Muscle layer of colon (tissue), 2 donors: ENCODE measurements at regions not wholly inside any gene's neighbourhood (a gene's known extent, or its start where the extent isn't known, plus 50 kb on each side); places are given as distances from the start of the nearest gene placed in this dataset.
"Not testable (repeated sequence)": the region's sequence is repeated elsewhere in the genome, so short reads cannot be mapped to it uniquely, and the experiment has no call there.

Source experiments
- H3K27ac ChIP-seq: one replicate; pipeline ENCODE4 v1.7.0; 2013; ENCODE audit warnings: low read depth, mild to moderate bottlenecking, low read length, moderate library complexity
- H3K27me3 ChIP-seq, 2 donors: one replicate each; pipeline ENCODE4 v1.7.0; 2013; ENCODE audit warnings: low read length in 2 of 2, mild to moderate bottlenecking in 2 of 2; ENCODE audit not compliant: insufficient read depth in 2 of 2, control insufficient read depth in 1 of 2
- H3K36me3 ChIP-seq: one replicate; pipeline ENCODE4 v1.7.0; 2013; ENCODE audit warnings: mild to moderate bottlenecking, low read length; ENCODE audit not compliant: insufficient read depth
- H3K4me1 ChIP-seq: one replicate; pipeline ENCODE4 v1.7.0; 2013; ENCODE audit warnings: mild to moderate bottlenecking, low read length; ENCODE audit not compliant: insufficient read depth
- H3K4me3 ChIP-seq, 2 donors: one replicate each; pipeline ENCODE4 v1.7.0; 2013; ENCODE audit warnings: low read length in 2 of 2, low read depth in 1 of 2, mild to moderate bottlenecking in 1 of 2, moderate library complexity in 1 of 2
- H3K9ac ChIP-seq: one replicate; pipeline ENCODE4 v1.7.0; 2013; ENCODE audit warnings: low read length
- H3K9me3 ChIP-seq: one replicate; pipeline ENCODE4 v1.7.0; 2013; ENCODE audit warnings: mild to moderate bottlenecking, low read length
- donor health status: abdominal sarcoma.
- donor health status: Adenocarcinoma of cecum.

- H3K27ac ChIP-seq, H3K9me3 ChIP-seq, H3K9ac ChIP-seq, H3K4me3 ChIP-seq, H3K27me3 ChIP-seq, H3K36me3 ChIP-seq, H3K4me1 ChIP-seq: not testable (repeated sequence)
Observed at GRCh38 chr20:30597429-30597828, 660.0 kb upstream of the DEFB115 start.

GRCh38 chr20:30598460-30599230 is 658.8 kb upstream of the DEFB115 start:
- Histone ChIP-seq H3K27ac (no peak overlapping the region), H3K27me3 (no peaks in the 10 kb centered on the region), H3K36me3 (no peaks in the 10 kb centered on the region), H3K9me3 (no peaks in the 10 kb centered on the region), H3K4me1 (no peaks in the 10 kb centered on the region), H3K4me3 (no peak overlapping the region), H3K9ac (no peak overlapping the region)

- Histone ChIP-seq H3K4me3 (no peak overlapping the region), H3K36me3 (no peaks in the 10 kb centered on the region), H3K27me3 (no peaks in the 10 kb centered on the region), H3K9me3 (no peaks in the 10 kb centered on the region), H3K9ac (no peak overlapping the region), H3K4me1 (no peaks in the 10 kb centered on the region), H3K27ac (no peak overlapping the region)
Observed at GRCh38 chr20:30599990-30600389, 657.5 kb upstream of the DEFB115 start.

GRCh38 chr20:30601974-30602373 is 655.5 kb upstream of the DEFB115 start:
- Histone ChIP-seq H3K4me3 (no peak overlapping the region), H3K27me3 (no peaks in the 10 kb centered on the region), H3K27ac (no peak overlapping the region), H3K4me1 (no peaks in the 10 kb centered on the region), H3K36me3 (no peaks in the 10 kb centered on the region), H3K9me3 (no peaks in the 10 kb centered on the region), H3K9ac (no peak overlapping the region)

- Histone ChIP-seq H3K4me3 (no peak overlapping the region), H3K27me3 (no peaks in the 10 kb centered on the region), H3K9me3 (no peaks in the 10 kb centered on the region), H3K27ac (no peak overlapping the region), H3K9ac (no peak overlapping the region), H3K36me3 (no peaks in the 10 kb centered on the region), H3K4me1 (no peaks in the 10 kb centered on the region)
Observed at GRCh38 chr20:30602424-30602823, 655.0 kb upstream of the DEFB115 start.

- H3K9ac ChIP-seq: no peak overlapping the region
Observed at GRCh38 chr20:30606990-30607389, 650.5 kb upstream of the DEFB115 start.

GRCh38 chr20:30610029-30610693 is 647.3 kb upstream of the DEFB115 start:
- H3K36me3 ChIP-seq: no peaks in the 10 kb centered on the region
- no peaks in the 10 kb centered on the region for H3K4me1 ChIP-seq
- H3K9ac ChIP-seq: no peak overlapping the region
- H3K9me3 ChIP-seq: no peaks in the 10 kb centered on the region
- no peaks in the 10 kb centered on the region for H3K27me3 ChIP-seq
- no peak overlapping the region for H3K4me3 ChIP-seq
- H3K27ac ChIP-seq: no peak overlapping the region

More at GRCh38 chr20:30606990-30607389, 650.5 kb upstream of the DEFB115 start:
- Histone ChIP-seq H3K9me3 (no peaks in the 10 kb centered on the region), H3K27ac (no peak overlapping the region), H3K4me3 (no peak overlapping the region), H3K4me1 (no peaks in the 10 kb centered on the region), H3K36me3 (no peaks in the 10 kb centered on the region), H3K27me3 (no peaks in the 10 kb centered on the region)

- H3K9me3 ChIP-seq: no peaks in the 10 kb centered on the region
- no peaks in the 10 kb centered on the region for H3K27me3 ChIP-seq
- no peaks in the 10 kb centered on the region for H3K36me3 ChIP-seq
- no peaks in the 10 kb centered on the region for H3K4me1 ChIP-seq
- no peak overlapping the region for H3K27ac ChIP-seq
- no peak overlapping the region for H3K9ac ChIP-seq
- H3K4me3 ChIP-seq: no peak overlapping the region
Observed at GRCh38 chr20:30610751-30611150, 646.7 kb upstream of the DEFB115 start.

- no peaks in the 10 kb centered on the region for H3K36me3 ChIP-seq
- H3K27me3 ChIP-seq: no peaks in the 10 kb centered on the region
- no peaks in the 10 kb centered on the region for H3K4me1 ChIP-seq
- no peak overlapping the region for H3K9ac ChIP-seq
- H3K9me3 ChIP-seq: no peaks in the 10 kb centered on the region
- no peak overlapping the region for H3K4me3 ChIP-seq
- H3K27ac ChIP-seq: no peak overlapping the region
Observed at GRCh38 chr20:30611239-30611984, 646.1 kb upstream of the DEFB115 start.

GRCh38 chr20:30612344-30612743 is 645.1 kb upstream of the DEFB115 start:
- H3K9me3 ChIP-seq: no peaks in the 10 kb centered on the region
- H3K27me3 ChIP-seq: no peaks in the 10 kb centered on the region
- no peaks in the 10 kb centered on the region for H3K4me1 ChIP-seq
- no peaks in the 10 kb centered on the region for H3K36me3 ChIP-seq
- no peak overlapping the region for H3K4me3 ChIP-seq
- H3K9ac ChIP-seq: no peak overlapping the region
- no peak overlapping the region for H3K27ac ChIP-seq

GRCh38 chr20:30621346-30621745 is 636.1 kb upstream of the DEFB115 start:
- not testable (repeated sequence) for H3K36me3 ChIP-seq, H3K4me3 ChIP-seq, H3K27me3 ChIP-seq, H3K27ac ChIP-seq, H3K9me3 ChIP-seq, H3K4me1 ChIP-seq, H3K9ac ChIP-seq
